Keratinocyte (primary cell): ENCODE measurements at regions not wholly inside any gene's neighbourhood (a gene's known extent, or its start where the extent isn't known, plus 50 kb on each side); places are given as distances from the start of the nearest gene placed in this dataset.
A peak's percentile ranks its signal among the peaks of the same experiment; 100 is the strongest.

ENCODE experiments used
- CTCF ChIP-seq, 3 experiments: IDR thresholded peaks in 1 of 3; conservative IDR thresholded peaks in 1 of 3; optimal IDR thresholded peaks in 1 of 3; 2 replicates in 2 of 3; 3 replicates in 1 of 3; pipeline versions ENCODE3 to v1.5.1; 2011; ENCODE audit warnings: low read length in 3 of 3, mild to moderate bottlenecking in 3 of 3, moderate library complexity in 2 of 3, control low read depth in 1 of 3, inconsistent platforms in 1 of 3; ENCODE audit not compliant: insufficient read depth in 2 of 3; ENCODE audit errors: extremely low read depth in 1 of 3
- EZH2 ChIP-seq: IDR thresholded peaks from one replicate; pipeline ENCODE4 v1.6.1; 2012; ENCODE audit warnings: inconsistent platforms, mild to moderate bottlenecking, low read length, moderate library complexity

DNA sequence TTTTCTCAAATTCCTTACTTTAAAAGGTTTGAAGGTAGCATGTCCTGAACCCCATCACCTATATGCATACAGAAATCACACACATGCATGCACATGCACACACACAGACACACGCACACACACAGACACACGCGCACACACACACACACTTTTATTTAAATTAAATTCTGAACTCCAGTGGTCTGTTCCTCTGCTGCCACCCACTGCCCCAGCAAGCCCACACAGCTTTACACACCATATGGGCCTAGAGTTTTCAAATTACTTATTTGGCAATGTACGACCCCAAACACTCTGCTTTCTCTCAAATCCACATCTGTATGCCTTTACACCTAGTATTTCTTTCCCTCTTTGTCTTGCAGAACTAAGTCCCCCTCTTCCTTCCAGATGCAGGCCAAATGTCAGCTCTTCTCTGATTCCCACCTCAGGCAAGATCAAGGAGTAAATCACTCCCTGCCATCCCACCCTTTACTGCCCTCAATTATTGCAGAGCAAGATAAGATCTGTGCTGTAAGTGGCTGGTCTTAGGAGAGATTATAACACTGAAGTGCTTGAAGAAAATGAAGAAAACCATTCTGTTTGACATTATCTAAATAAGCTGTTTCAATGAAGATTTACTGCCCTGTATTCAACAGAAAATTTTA, 429.9 kb upstream of the CXADR start:
- no peak for TF ChIP-seq EZH2
- peak in 1 of 3 experiments; percentile 2 for TF ChIP-seq CTCF (optimal IDR thresholded peaks at IDR 0.05 in 1 of 3, IDR thresholded peaks at IDR 0.05 in 1 of 3, conservative IDR thresholded peaks at IDR 0.05 in 1 of 3; ENCODE audit: extremely low read depth in 1 of 3, insufficient read depth in 2 of 3, low read length in 3 of 3)
